ENCODE measurements at regions not wholly inside any gene's neighbourhood (a gene's known extent, or its start where the extent isn't known, plus 50 kb on each side); places are given as distances from the start of the nearest gene placed in this dataset.

- Histone ChIP-seq H3K4me3 (ENCODE audit: low read depth, low read length) (no peak overlapping the region), H3K27me3 (replicated peaks) (no peaks in the 10 kb centered on the region), H3K36me3 (replicated peaks) (no peaks in the 10 kb centered on the region), H3K27ac (no peak overlapping the region)
- in situ Hi-C loops (cut with HindIII; ENCODE audit: low pct_ligation_motif_present, low sequenced_read_pairs), result no loop called here
- no peak for TF ChIP-seq CTCF (IDR thresholded peaks at IDR 0.05; ENCODE audit: low read depth, low read length, missing control alignments)
- no peak for DNase-seq
These were observed 306.1 kb upstream of the FAM241A start for GRCh38 chr4:111839141-111839540.

- in situ Hi-C loops (cut with HindIII; ENCODE audit: low pct_ligation_motif_present, low sequenced_read_pairs), result no loop called here
- DNase-seq, result no peak
These were observed 302.9 kb upstream of the FAM241A start for GRCh38 chr4:111842336-111842735.

GRCh38 chr4:111847296-111848008, 297.8 kb upstream of the FAM241A start:
- Histone ChIP-seq H3K27ac (no peak overlapping the region), H3K36me3 (replicated peaks) (no peaks in the 10 kb centered on the region), H3K27me3 (replicated peaks) (no peaks in the 10 kb centered on the region), H3K4me3 (ENCODE audit: low read depth, low read length) (no peak overlapping the region)
- TF ChIP-seq CTCF (IDR thresholded peaks at IDR 0.05; ENCODE audit: low read depth, low read length, missing control alignments), result peak; percentile 46
- no peak for DNase-seq
- in situ Hi-C loops (cut with HindIII; ENCODE audit: low pct_ligation_motif_present, low sequenced_read_pairs), result no loop called here

More at GRCh38 chr4:111842336-111842735, 302.9 kb upstream of the FAM241A start:
- H3K27ac ChIP-seq, result no peak overlapping the region
- no peaks in the 10 kb centered on the region for H3K27me3 ChIP-seq (replicated peaks)
- H3K4me3 ChIP-seq (ENCODE audit: low read depth, low read length), result no peak overlapping the region
- no peak for TF ChIP-seq CTCF (IDR thresholded peaks at IDR 0.05; ENCODE audit: low read depth, low read length, missing control alignments)
- H3K36me3 ChIP-seq (replicated peaks), result no peaks in the 10 kb centered on the region

- in situ Hi-C loops (cut with HindIII; ENCODE audit: low pct_ligation_motif_present, low sequenced_read_pairs), result no loop called here
- TF ChIP-seq CTCF (IDR thresholded peaks at IDR 0.05; ENCODE audit: low read depth, low read length, missing control alignments), result no peak
- no peak overlapping the region for H3K4me3 ChIP-seq (ENCODE audit: low read depth, low read length)
These were observed 295.4 kb upstream of the FAM241A start for GRCh38 chr4:111849746-111850284.

GRCh38 chr4:111854494-111855087, 290.7 kb upstream of the FAM241A start:
- Histone ChIP-seq H3K4me3 (ENCODE audit: low read depth, low read length) (no peak overlapping the region), H3K36me3 (replicated peaks) (no peaks in the 10 kb centered on the region), H3K27ac (no peak overlapping the region), H3K27me3 (replicated peaks) (no peaks in the 10 kb centered on the region)
- TF ChIP-seq CTCF (IDR thresholded peaks at IDR 0.05; ENCODE audit: low read depth, low read length, missing control alignments), result peak; percentile 64
- peak; percentile 3 for DNase-seq
- in situ Hi-C loops (cut with HindIII; ENCODE audit: low pct_ligation_motif_present, low sequenced_read_pairs), result no loop called here

More at GRCh38 chr4:111849746-111850284, 295.4 kb upstream of the FAM241A start:
- DNase-seq, result no peak
- Histone ChIP-seq H3K36me3 (replicated peaks) (no peaks in the 10 kb centered on the region), H3K27ac (no peak overlapping the region), H3K27me3 (replicated peaks) (no peaks in the 10 kb centered on the region)

Measured in brain microvascular endothelial cell (primary cell).